Endothelial cell of umbilical vein (primary cell): ENCODE measurements at regions not wholly inside any gene's neighbourhood (a gene's known extent, or its start where the extent isn't known, plus 50 kb on each side); places are given as distances from the start of the nearest gene placed in this dataset.

Source experiments
- BruUV-seq: library from RNA; stranded (reverse); fragments of 400-500 nt; replicated peaks from 2 replicates; lab custom pipeline; 2021; lab: Mats Ljungman, UMichigan
- CTCF ChIA-PET: fragments of 300-600, 350-600 bp; sonication (Branson Sonifier 250); formaldehyde crosslinking; loops from one replicate; lab custom pipeline; 2021; ENCODE audit warnings: antibody characterized with exemption, inconsistent platforms; lab: Charles Lee
- POLR2A ChIA-PET: fragments of 300-600, 350-600 bp; sonication (Branson Sonifier 250); formaldehyde crosslinking; loops from one replicate; lab custom pipeline; 2021; ENCODE audit warnings: antibody characterized with exemption, inconsistent platforms; lab: Charles Lee
- DNase-seq: peaks from one replicate; pipeline ENCODE4 v3.0.0-alpha.2; 2011; ENCODE audit warnings: low read depth, low spot score
- FAIRE-seq: peaks from 2 replicates; lab custom pipeline; 2011; peaks lifted over from hg19 to GRCh38; lab: Jason Lieb, UNC
- H2AFZ ChIP-seq: 2 replicates; pipeline ENCODE4 v1.6.0; 2012; ENCODE audit warnings: low read depth, low read length, control low read depth, inconsistent platforms
- H3K27ac ChIP-seq: 2 replicates; pipeline ENCODE4 v1.5.1; 2011; ENCODE audit warnings: low read depth, mild to moderate bottlenecking, control low read depth, low read length, moderate library complexity; ENCODE audit not compliant: insufficient read depth
- H3K27me3 ChIP-seq, 2 experiments: 2 replicates each; pipeline versions ENCODE4 v1.6.0 to v1.6.1; 2011; ENCODE audit warnings: low read length in 2 of 2, mixed read lengths in 1 of 2; ENCODE audit not compliant: control insufficient read depth in 2 of 2, insufficient read depth in 2 of 2
- H3K36me3 ChIP-seq, 2 experiments: 2 replicates in 1 of 2; 3 replicates in 1 of 2; pipeline ENCODE4 v1.5.1; 2011; ENCODE audit warnings: low read length in 2 of 2, mild to moderate bottlenecking in 1 of 2, moderate library complexity in 1 of 2; ENCODE audit not compliant: control insufficient read depth in 2 of 2, insufficient read depth in 2 of 2; ENCODE audit errors: extremely low read depth in 1 of 2
- H3K4me1 ChIP-seq: 3 replicates; pipeline ENCODE4 v1.5.1; 2011; ENCODE audit warnings: mild to moderate bottlenecking, low read length; ENCODE audit not compliant: control insufficient read depth, insufficient read depth; ENCODE audit errors: extremely low read depth
- H3K4me2 ChIP-seq: 2 replicates; pipeline ENCODE4 v1.6.1; 2011; ENCODE audit warnings: low read length, control low read depth, mixed read lengths; ENCODE audit not compliant: insufficient read depth
- H3K4me3 ChIP-seq, 3 experiments: fragments of 200-600 bp in 1 of 3; sonication (generic), shearing (Covaris generic) in 1 of 3; replicated peaks in 1 of 3; 2 replicates each; pipeline ENCODE4 v1.5.1; 2011 to 2016; ENCODE audit warnings: control low read depth in 3 of 3, low read length in 3 of 3, mild to moderate bottlenecking in 2 of 3, inconsistent platforms in 1 of 3, low read depth in 1 of 3, moderate library complexity in 1 of 3; ENCODE audit not compliant: insufficient read depth in 1 of 3
- H3K79me2 ChIP-seq: 2 replicates; pipeline ENCODE4 v1.6.0; 2012; ENCODE audit warnings: low read length, inconsistent platforms; ENCODE audit not compliant: control insufficient read depth, insufficient read depth
- H3K9ac ChIP-seq: replicated peaks from 2 replicates; pipeline ENCODE3; 2011; ENCODE audit warnings: low read length, control low read depth; ENCODE audit not compliant: insufficient read depth; ENCODE audit errors: extremely low read depth
- H3K9me1 ChIP-seq: replicated peaks from 3 replicates; pipeline ENCODE4 v1.6.0; 2011; ENCODE audit warnings: mild to moderate bottlenecking, low read length; ENCODE audit not compliant: control insufficient read depth, insufficient read depth; ENCODE audit errors: extremely low read depth
- H3K9me3 ChIP-seq: replicated peaks from 2 replicates; pipeline ENCODE4 v1.5.1; 2012; ENCODE audit warnings: low read length, inconsistent platforms; ENCODE audit not compliant: control insufficient read depth, insufficient read depth
- H4K20me1 ChIP-seq: replicated peaks from 2 replicates; pipeline ENCODE3; 2011; ENCODE audit warnings: mild to moderate bottlenecking, low read length; ENCODE audit not compliant: control insufficient read depth, insufficient read depth; ENCODE audit errors: extremely low read depth
- EZH2 ChIP-seq: IDR thresholded peaks from 2 replicates; pipeline ENCODE4 v1.6.1; 2012; ENCODE audit warnings: borderline replicate concordance, low read depth, mild to moderate bottlenecking, moderate library complexity, low read length, inconsistent platforms; ENCODE audit not compliant: severe bottlenecking
- FOS ChIP-seq: IDR thresholded peaks from 2 replicates; pipeline ENCODE4 v1.6.1; 2011; ENCODE audit warnings: mild to moderate bottlenecking, low read length, moderate library complexity, borderline replicate concordance; ENCODE audit not compliant: insufficient read depth
- JUN ChIP-seq: IDR thresholded peaks from 2 replicates; pipeline ENCODE4 v1.6.1; 2011; ENCODE audit warnings: borderline replicate concordance, low read depth; ENCODE audit not compliant: insufficient read length, insufficient read depth
- POLR2AphosphoS5 ChIP-seq: IDR thresholded peaks from 2 replicates; pipeline ENCODE4 v1.6.1; 2012; ENCODE audit warnings: low read depth, mild to moderate bottlenecking, control low read depth, low read length, moderate library complexity; ENCODE audit not compliant: insufficient read depth
- dilution Hi-C: fragments of 300-500 bp; cut with MboI; formaldehyde crosslinking; loops from one replicate; pipeline ENCODE4 v1.15.0; 2019; ENCODE audit warnings: low sequenced_read_pairs; ENCODE audit not compliant: extremely low pct_ligation_motif_present
- intact Hi-C: fragments of 100-400 bp; cut with micrococcal nuclease; formaldehyde crosslinking; loops from one replicate; pipeline ENCODE4 v1.10.0; 2022
- TF ChIP-seq, protein P1 (sequence below), 2 donors: IDR thresholded peaks; 1 replicate in 1 of 2; 2 replicates in 1 of 2; pipeline ENCODE4 v1.5.1; 2011; ENCODE audit warnings: low read length in 2 of 2, mild to moderate bottlenecking in 2 of 2, moderate library complexity in 2 of 2, control low read depth in 1 of 2, inconsistent platforms in 1 of 2, low read depth in 1 of 2; ENCODE audit not compliant: insufficient read depth in 1 of 2; ENCODE audit errors: extremely low read depth in 1 of 2
- TF ChIP-seq, protein P2 (sequence below): IDR thresholded peaks from 2 replicates; pipeline ENCODE4 v1.6.1; 2011; ENCODE audit not compliant: insufficient read depth, insufficient read length

DNA sequence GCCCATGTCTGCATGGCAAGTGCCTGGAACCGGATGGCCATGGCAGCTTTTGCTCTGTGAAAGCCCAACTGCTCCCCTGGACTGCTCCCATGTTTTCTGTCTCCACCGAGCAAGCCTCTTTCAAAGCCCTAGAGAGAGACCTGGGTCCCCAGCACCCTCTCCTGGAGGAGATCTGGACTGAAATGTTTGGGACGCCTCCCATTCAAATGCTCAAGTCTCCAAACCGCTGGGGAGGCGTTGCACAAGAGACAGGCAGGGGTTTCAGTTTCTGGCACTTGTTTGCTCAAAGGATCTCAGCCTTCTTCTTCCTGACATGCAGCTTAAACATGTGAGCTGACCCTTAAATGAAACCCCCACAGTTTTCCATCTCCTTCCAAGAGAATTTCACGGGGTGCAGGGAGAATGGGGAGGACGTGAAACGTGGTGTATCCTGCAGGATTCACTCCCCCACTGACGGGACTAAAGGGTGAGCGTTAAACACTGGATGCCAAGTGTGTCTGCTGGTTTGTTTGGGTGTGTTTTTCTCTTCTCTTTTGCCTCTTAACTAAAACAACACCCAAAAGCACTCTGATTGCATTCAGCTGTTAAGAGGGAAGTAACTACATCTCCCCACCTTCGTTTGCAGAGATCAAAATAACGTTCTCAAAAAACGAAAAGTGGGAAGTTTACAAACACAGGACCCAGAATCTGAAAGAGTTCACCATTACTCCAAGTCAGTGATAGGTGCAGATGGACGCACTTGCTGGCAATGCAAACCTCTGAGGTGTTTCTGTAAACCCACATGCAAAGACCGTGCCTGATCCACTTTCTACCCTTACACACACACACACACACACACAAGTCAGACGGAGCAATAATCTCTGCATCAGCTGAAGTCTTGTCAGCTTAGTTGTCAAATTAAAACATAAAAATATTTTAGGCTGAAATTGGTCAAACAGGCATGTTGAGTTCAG lies 256.9 kb downstream of the C16orf95 start:
- no peaks in the 10 kb centered on the region for H3K36me3 ChIP-seq
- DNase-seq (peak; percentile 69), FAIRE-seq (peak; percentile 67)
- H3K9me3 ChIP-seq: no peaks in the 10 kb centered on the region
- H3K9ac ChIP-seq: peak overlapping the region; percentile 51
- H3K9me1 ChIP-seq: no peaks in the 10 kb centered on the region
- H3K4me2 ChIP-seq: peak overlapping the region; percentile 94
- dilution Hi-C loops: no loop called here
- H3K4me1 ChIP-seq: peaks cover 36% of the 10 kb centered on the region
- peak overlapping the region in 2 of 3 experiments; percentile 5 to 49 for H3K4me3 ChIP-seq
- no peak for TF ChIP-seq JUN
- no peak for TF ChIP-seq FOS
- TF ChIP-seq, protein P1, sequence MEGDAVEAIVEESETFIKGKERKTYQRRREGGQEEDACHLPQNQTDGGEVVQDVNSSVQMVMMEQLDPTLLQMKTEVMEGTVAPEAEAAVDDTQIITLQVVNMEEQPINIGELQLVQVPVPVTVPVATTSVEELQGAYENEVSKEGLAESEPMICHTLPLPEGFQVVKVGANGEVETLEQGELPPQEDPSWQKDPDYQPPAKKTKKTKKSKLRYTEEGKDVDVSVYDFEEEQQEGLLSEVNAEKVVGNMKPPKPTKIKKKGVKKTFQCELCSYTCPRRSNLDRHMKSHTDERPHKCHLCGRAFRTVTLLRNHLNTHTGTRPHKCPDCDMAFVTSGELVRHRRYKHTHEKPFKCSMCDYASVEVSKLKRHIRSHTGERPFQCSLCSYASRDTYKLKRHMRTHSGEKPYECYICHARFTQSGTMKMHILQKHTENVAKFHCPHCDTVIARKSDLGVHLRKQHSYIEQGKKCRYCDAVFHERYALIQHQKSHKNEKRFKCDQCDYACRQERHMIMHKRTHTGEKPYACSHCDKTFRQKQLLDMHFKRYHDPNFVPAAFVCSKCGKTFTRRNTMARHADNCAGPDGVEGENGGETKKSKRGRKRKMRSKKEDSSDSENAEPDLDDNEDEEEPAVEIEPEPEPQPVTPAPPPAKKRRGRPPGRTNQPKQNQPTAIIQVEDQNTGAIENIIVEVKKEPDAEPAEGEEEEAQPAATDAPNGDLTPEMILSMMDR (IDR thresholded peaks at IDR 0.05; ENCODE audit: extremely low read depth in 1 of 2, insufficient read depth in 1 of 2, low read depth in 1 of 2, low read length in 2 of 2): peak in 1 of 2 donors; percentile 20
- TF ChIP-seq EZH2: no peak
- no peak for TF ChIP-seq POLR2AphosphoS5
- TF ChIP-seq, protein P2, sequence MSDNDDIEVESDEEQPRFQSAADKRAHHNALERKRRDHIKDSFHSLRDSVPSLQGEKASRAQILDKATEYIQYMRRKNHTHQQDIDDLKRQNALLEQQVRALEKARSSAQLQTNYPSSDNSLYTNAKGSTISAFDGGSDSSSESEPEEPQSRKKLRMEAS: no peak
- intact Hi-C loops: loop anchor here (5.0 to 10.0 kb wide), 3 partner anchors 142 to 378 kb away; partner anchors contain the start of gene FBXO31
- peaks cover 21% of the 10 kb centered on the region for H3K79me2 ChIP-seq
- no peaks in the 10 kb centered on the region for H3K27me3 ChIP-seq
- H4K20me1 ChIP-seq: no peaks in the 10 kb centered on the region
- ChIA-PET CTCF (interaction anchor here (0.9 to 5.7 kb wide), 8 partner anchors 43 to 494 kb away, joined by 3 to 283 read pairs (median 10); partner anchors contain the start of gene FOXC2), POLR2A (interaction anchor here (0.6 kb wide), 1 partner anchor 496 kb away, joined by 3 read pairs; no protein-coding TSS in a partner anchor)
- H3K27ac ChIP-seq: peak overlapping the region; percentile 49
- peak overlapping the region; percentile 83 for H2AFZ ChIP-seq
- BruUV-seq: no TSS peak
